Brain microvascular endothelial cell (primary cell): ENCODE measurements at regions not wholly inside any gene's neighbourhood (a gene's known extent, or its start where the extent isn't known, plus 50 kb on each side); places are given as distances from the start of the nearest gene placed in this dataset.

Source experiments
- DNase-seq: peaks from one replicate; pipeline ENCODE4 v3.0.0-alpha.2; 2020
- H3K27ac ChIP-seq: fragments of 250-450 bp; sonication (Bioruptor Pico); 2 replicates; pipeline ENCODE4 v1.5.1; 2020; ENCODE audit warnings: mild to moderate bottlenecking, moderate library complexity
- H3K27me3 ChIP-seq: fragments of 250-450 bp; sonication (Bioruptor Pico); replicated peaks from 2 replicates; pipeline ENCODE4 v1.5.1; 2020; ENCODE audit warnings: mild to moderate bottlenecking
- H3K36me3 ChIP-seq: fragments of 250-450 bp; sonication (Bioruptor Pico); replicated peaks from 2 replicates; pipeline ENCODE4 v1.5.1; 2020; ENCODE audit warnings: mild to moderate bottlenecking
- H3K4me3 ChIP-seq: 2 replicates; pipeline ENCODE4 v1.5.1; 2011; ENCODE audit warnings: low read depth, mild to moderate bottlenecking, control low read depth, low read length, moderate library complexity
- CTCF ChIP-seq: IDR thresholded peaks from 2 replicates; pipeline ENCODE4 v1.5.1; 2011; ENCODE audit warnings: low read depth, mild to moderate bottlenecking, moderate library complexity, low read length, control low read depth, inconsistent platforms; ENCODE audit errors: missing control alignments
- in situ Hi-C: cut with HindIII; loops from 2 replicates; pipeline ENCODE4 v1.10.0; 2017; ENCODE audit warnings: low sequenced_read_pairs, low pct_ligation_motif_present

GRCh38 chr2:23286031-23286757, 98.8 kb upstream of the KLHL29 start:
- H3K36me3 ChIP-seq: no peaks in the 10 kb centered on the region
- H3K27me3 ChIP-seq: no peaks in the 10 kb centered on the region
- no peak overlapping the region for H3K4me3 ChIP-seq
- no peak for DNase-seq
- H3K27ac ChIP-seq: peak overlapping the region; percentile 69
- in situ Hi-C loops: no loop called here
- TF ChIP-seq CTCF: no peak

- no peak for TF ChIP-seq CTCF
- no peaks in the 10 kb centered on the region for H3K36me3 ChIP-seq
- H3K27me3 ChIP-seq: no peaks in the 10 kb centered on the region
- H3K4me3 ChIP-seq: no peak overlapping the region
- peak; percentile 75 for DNase-seq
- peak overlapping the region; percentile 69 for H3K27ac ChIP-seq
- in situ Hi-C loops: no loop called here
Observed at GRCh38 chr2:23286758-23287704, 97.9 kb upstream of the KLHL29 start.

- in situ Hi-C loops: no loop called here
- DNase-seq: no peak
- no peaks in the 10 kb centered on the region for H3K36me3 ChIP-seq
- H3K27ac ChIP-seq: no peak overlapping the region
- H3K4me3 ChIP-seq: no peak overlapping the region
- no peak for TF ChIP-seq CTCF
- no peaks in the 10 kb centered on the region for H3K27me3 ChIP-seq
Observed at GRCh38 chr2:23289671-23290070, 95.3 kb upstream of the KLHL29 start.

GRCh38 chr2:23291239-23291638, 93.7 kb upstream of the KLHL29 start:
- no peaks in the 10 kb centered on the region for H3K36me3 ChIP-seq
- in situ Hi-C loops: no loop called here
- DNase-seq: no peak
- H3K27me3 ChIP-seq: no peaks in the 10 kb centered on the region
- H3K27ac ChIP-seq: no peak overlapping the region
- TF ChIP-seq CTCF: no peak
- H3K4me3 ChIP-seq: no peak overlapping the region

GRCh38 chr2:23292024-23292423, 93.0 kb upstream of the KLHL29 start:
- Histone ChIP-seq H3K36me3 (no peaks in the 10 kb centered on the region), H3K4me3 (no peak overlapping the region), H3K27me3 (no peaks in the 10 kb centered on the region), H3K27ac (no peak overlapping the region)
- in situ Hi-C loops: no loop called here
- TF ChIP-seq CTCF: no peak
- DNase-seq: no peak
